Uterus (tissue), 3 donors: ENCODE measurements at regions not wholly inside any gene's neighbourhood (a gene's known extent, or its start where the extent isn't known, plus 50 kb on each side); places are given as distances from the start of the nearest gene placed in this dataset.
A peak's percentile ranks its signal among the peaks of the same experiment; 100 is the strongest.

Experiments used
- DNase-seq, 2 donors: peaks; one replicate each; pipeline ENCODE4 v3.0.0-alpha.2; 2019 to 2020
- H3K27ac ChIP-seq, 2 donors: fragments of 200-600 bp; sonication (generic); 1 replicate in 1 of 2; 2 replicates in 1 of 2; pipeline ENCODE4 v1.5.1; 2016 to 2018
- H3K27me3 ChIP-seq, 2 donors: fragments of 200-600 bp; sonication (generic); one replicate each; pipeline ENCODE4 v1.5.1; 2018 to 2019; ENCODE audit warnings: control low read depth in 1 of 2
- H3K36me3 ChIP-seq, 2 donors: fragments of 200-600 bp; sonication (generic); one replicate each; pipeline ENCODE4 v1.5.1; 2019; ENCODE audit warnings: control low read depth in 1 of 2
- H3K4me1 ChIP-seq, 2 donors: fragments of 200-600 bp; sonication (generic); one replicate each; pipeline ENCODE4 v1.5.1; 2018 to 2019; ENCODE audit warnings: control low read depth in 1 of 2
- H3K4me3 ChIP-seq, 2 donors: fragments of 200-600 bp; sonication (generic); 1 replicate in 1 of 2; 2 replicates in 1 of 2; pipeline ENCODE4 v1.5.1; 2018 to 2019; ENCODE audit warnings: mild to moderate bottlenecking in 1 of 2
- H3K9me3 ChIP-seq, 2 donors: fragments of 200-600 bp; sonication (generic); one replicate each; pipeline ENCODE4 v1.5.1; 2019; ENCODE audit warnings: control low read depth in 1 of 2
- POLR2A ChIP-seq, 2 donors: fragments of 450-650 bp; IDR thresholded peaks; one replicate each; pipeline ENCODE4 v1.6.1; 2016; ENCODE audit warnings: antibody characterized with exemption in 2 of 2, mild to moderate bottlenecking in 1 of 2, moderate library complexity in 1 of 2
- intact Hi-C: fragments of 100-400 bp; cut with DNase I; formaldehyde crosslinking; loops from one replicate; pipeline ENCODE4 v1.15.1; 2023; ENCODE audit warnings: low total_unique reads
- TF ChIP-seq, protein P1 (sequence below), 4 experiments: fragments of 200-600 bp in 2 of 4; fragments of 450-650 bp in 2 of 4; sonication (generic) in 2 of 4; IDR thresholded peaks; one replicate each; pipeline ENCODE4 v1.5.1; 2016 to 2019; ENCODE audit warnings: antibody characterized with exemption in 4 of 4, mild to moderate bottlenecking in 2 of 4, moderate library complexity in 1 of 4
- donor health status: DM: yes; HTN: yes; CAD: no.

DNA sequence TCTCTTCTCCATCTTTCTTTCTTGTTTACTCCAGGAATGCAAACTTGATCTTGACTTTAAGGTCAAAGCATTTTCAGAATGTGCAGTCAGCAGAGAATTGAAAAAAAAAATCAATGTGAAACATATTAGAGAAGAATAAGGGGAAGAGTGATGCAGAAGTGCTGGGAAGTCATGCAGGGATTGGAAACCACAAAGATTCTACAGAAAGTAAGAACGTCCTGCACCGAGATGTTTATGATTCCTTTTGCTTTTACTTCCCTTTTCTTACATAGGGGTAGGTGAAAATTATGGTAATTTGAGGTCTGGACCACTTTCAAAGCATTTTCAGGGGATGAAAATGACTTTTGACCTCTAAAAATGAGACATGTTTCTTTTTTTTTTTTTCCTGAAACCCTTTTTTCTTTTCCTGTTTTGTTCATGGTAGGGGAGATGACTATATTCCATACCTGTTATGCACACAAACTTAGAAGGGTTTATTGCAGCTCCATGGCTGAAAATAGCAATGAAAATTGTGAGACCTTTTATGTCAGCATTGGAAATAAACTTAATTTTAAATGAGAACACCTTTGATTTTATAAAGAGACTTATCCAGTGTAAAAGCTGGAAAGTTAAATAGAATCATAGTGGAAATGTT is 623.5 kb upstream of the TBL1XR1 start:
- no peak for TF ChIP-seq POLR2A (IDR thresholded peaks at IDR 0.05)
- TF ChIP-seq, protein P1, sequence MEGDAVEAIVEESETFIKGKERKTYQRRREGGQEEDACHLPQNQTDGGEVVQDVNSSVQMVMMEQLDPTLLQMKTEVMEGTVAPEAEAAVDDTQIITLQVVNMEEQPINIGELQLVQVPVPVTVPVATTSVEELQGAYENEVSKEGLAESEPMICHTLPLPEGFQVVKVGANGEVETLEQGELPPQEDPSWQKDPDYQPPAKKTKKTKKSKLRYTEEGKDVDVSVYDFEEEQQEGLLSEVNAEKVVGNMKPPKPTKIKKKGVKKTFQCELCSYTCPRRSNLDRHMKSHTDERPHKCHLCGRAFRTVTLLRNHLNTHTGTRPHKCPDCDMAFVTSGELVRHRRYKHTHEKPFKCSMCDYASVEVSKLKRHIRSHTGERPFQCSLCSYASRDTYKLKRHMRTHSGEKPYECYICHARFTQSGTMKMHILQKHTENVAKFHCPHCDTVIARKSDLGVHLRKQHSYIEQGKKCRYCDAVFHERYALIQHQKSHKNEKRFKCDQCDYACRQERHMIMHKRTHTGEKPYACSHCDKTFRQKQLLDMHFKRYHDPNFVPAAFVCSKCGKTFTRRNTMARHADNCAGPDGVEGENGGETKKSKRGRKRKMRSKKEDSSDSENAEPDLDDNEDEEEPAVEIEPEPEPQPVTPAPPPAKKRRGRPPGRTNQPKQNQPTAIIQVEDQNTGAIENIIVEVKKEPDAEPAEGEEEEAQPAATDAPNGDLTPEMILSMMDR (IDR thresholded peaks at IDR 0.05), result no peak
- H3K4me1 ChIP-seq, result no peaks in the 10 kb centered on the region
- no peak overlapping the region for H3K4me3 ChIP-seq
- no peaks in the 10 kb centered on the region for H3K27me3 ChIP-seq
- no peaks in the 10 kb centered on the region for H3K36me3 ChIP-seq
- DNase-seq, result no peak
- no peaks in the 10 kb centered on the region for H3K9me3 ChIP-seq
- peak overlapping the region; percentile 8 to 20 for H3K27ac ChIP-seq
- intact Hi-C loops, result no loop called here

DNA sequence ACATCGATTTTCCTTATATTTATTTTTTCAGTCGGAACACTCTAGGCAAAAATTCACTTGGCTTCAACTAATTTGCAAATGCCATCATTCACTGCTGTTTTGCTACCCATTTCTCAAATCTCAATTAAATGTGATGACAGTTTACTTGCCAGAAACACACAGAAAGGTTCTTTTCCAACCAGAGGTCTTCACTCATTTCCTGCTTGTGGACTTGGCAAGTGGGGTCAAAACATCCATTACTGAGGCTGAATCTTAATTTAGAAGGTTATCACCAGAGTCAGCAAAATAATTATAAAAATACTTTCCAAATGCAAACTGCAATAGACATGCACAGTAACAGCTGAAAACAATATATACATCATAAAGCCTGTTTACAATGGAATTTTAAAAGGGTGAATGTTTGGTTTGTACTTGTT is 625.4 kb upstream of the TBL1XR1 start:
- TF ChIP-seq POLR2A (IDR thresholded peaks at IDR 0.05), result no peak
- TF ChIP-seq, protein P1 (IDR thresholded peaks at IDR 0.05), result no peak

DNA sequence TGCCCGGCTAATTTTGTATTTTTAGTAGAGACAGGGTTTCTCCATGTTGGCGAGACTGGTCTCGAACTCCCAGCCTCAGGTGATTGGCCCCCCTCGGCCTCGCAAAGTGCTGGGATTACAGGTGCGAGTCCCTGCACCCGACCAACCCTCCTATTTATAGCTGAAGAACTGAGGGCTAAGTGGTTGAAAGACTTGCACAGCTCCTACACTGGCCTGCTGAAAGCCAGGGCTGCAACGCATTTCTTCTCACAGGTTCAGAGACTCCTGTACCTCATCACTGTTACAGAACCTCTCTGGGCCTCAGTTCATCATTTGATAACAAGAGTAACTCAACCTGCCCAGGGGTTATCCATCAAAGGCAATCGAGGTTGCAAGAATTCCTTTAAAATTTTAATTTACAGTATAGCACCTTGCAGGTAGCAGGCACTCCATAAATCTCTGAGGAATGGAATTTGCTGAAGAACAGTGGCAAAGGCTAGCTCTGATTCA is 626.5 kb upstream of the TBL1XR1 start:
- intact Hi-C loops, result no loop called here
- no peak for DNase-seq
- Histone ChIP-seq H3K4me1 (no peaks in the 10 kb centered on the region), H3K27me3 (no peaks in the 10 kb centered on the region), H3K9me3 (no peaks in the 10 kb centered on the region), H3K36me3 (no peaks in the 10 kb centered on the region), H3K27ac (peak overlapping the region; percentile 76 to 79), H3K4me3 (no peak overlapping the region)
- TF ChIP-seq POLR2A (IDR thresholded peaks at IDR 0.05), result no peak
- TF ChIP-seq, protein P1 (IDR thresholded peaks at IDR 0.05), result no peak

More for the DNA sequence above, 625.4 kb upstream of the TBL1XR1 start:
- Histone ChIP-seq H3K9me3 (no peaks in the 10 kb centered on the region), H3K27ac (no peak overlapping the region), H3K4me3 (no peak overlapping the region), H3K36me3 (no peaks in the 10 kb centered on the region), H3K27me3 (no peaks in the 10 kb centered on the region), H3K4me1 (no peaks in the 10 kb centered on the region)
- intact Hi-C loops, result no loop called here
- no peak for DNase-seq

DNA sequence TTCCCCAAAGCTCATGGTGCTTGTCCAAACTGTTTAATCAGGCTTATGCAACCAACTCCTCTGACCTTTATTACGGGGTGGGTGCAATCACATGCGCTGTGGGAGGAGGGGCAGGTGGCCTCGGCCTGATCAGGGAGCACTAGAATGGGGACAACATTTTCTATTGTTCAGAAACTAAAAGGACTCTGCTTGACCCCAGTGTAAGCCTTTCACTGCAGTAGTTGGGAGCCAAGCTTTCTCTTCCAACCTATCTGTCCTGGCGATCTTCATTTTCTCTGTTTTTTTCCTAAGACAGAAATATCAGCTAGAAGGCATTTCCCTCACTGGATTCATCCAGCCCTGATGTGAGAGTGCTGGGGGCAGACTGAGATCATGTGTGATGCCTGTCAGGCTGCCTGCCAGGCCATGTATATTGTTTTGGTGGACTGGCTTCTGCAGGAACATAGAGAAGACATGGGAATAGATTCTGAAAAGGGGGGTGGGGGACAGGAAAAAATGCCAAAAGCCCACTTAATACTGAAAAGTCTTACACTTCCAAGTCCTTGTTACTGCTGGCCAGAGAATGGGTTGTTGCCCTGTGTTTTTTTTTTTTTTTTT is 627.0 kb upstream of the TBL1XR1 start:
- H3K36me3 ChIP-seq, result no peaks in the 10 kb centered on the region
- H3K4me3 ChIP-seq, result no peak overlapping the region
- DNase-seq, result peak; percentile 79 to 82
- TF ChIP-seq, protein P1 (IDR thresholded peaks at IDR 0.05), result no peak
- no peak for TF ChIP-seq POLR2A (IDR thresholded peaks at IDR 0.05)
- H3K9me3 ChIP-seq, result no peaks in the 10 kb centered on the region
- H3K27ac ChIP-seq, result peak overlapping the region; percentile 76 to 79
- no peaks in the 10 kb centered on the region for H3K4me1 ChIP-seq
- H3K27me3 ChIP-seq, result no peaks in the 10 kb centered on the region
- intact Hi-C loops, result no loop called here

DNA sequence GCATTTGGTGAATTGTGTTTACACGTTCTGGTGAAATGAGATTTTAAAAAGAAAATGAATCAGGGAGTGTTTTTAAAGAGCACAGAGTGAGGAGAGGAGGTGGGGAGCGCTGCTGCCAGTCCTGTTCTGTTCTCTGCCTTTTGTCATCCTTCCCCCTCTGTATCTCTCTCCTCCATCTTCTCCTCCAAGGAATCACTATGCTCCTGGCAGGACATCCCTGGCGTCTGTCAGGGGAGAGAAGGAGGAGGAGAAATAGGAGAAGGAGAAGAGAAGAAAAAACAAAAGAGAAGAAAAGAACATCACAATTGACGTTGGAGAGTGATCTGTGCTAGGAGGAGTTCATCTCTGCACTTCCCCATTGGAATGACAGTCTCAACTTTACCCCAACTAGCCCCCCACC is 627.6 kb upstream of the TBL1XR1 start:
- Histone ChIP-seq H3K27ac (peak overlapping the region; percentile 76 to 79), H3K36me3 (no peaks in the 10 kb centered on the region), H3K27me3 (no peaks in the 10 kb centered on the region), H3K9me3 (no peaks in the 10 kb centered on the region), H3K4me1 (no peaks in the 10 kb centered on the region), H3K4me3 (no peak overlapping the region)
- peak in 1 of 2 donors; percentile 43 for DNase-seq
- intact Hi-C loops, result no loop called here
- no peak for TF ChIP-seq POLR2A (IDR thresholded peaks at IDR 0.05)
- TF ChIP-seq, protein P1 (IDR thresholded peaks at IDR 0.05), result no peak
